ENCODE measurements at regions not wholly inside any gene's neighbourhood (a gene's known extent, or its start where the extent isn't known, plus 50 kb on each side); places are given as distances from the start of the nearest gene placed in this dataset.

- no peak for DNase-seq (ENCODE audit: low spot score)
Measured at GRCh38 chr9:110059461-110059860, 148.5 kb downstream of the C9orf152 start.

- no peak for DNase-seq (ENCODE audit: low spot score)
Measured at GRCh38 chr9:110064803-110065202, 143.2 kb downstream of the C9orf152 start.

- no peak for DNase-seq (ENCODE audit: low spot score)
Measured at GRCh38 chr9:110065532-110065931, 142.4 kb downstream of the C9orf152 start.

GRCh38 chr9:110066929-110067716 is 140.8 kb downstream of the C9orf152 start:
- no peak for DNase-seq (ENCODE audit: low spot score)

- DNase-seq (ENCODE audit: low spot score): no peak
Measured at GRCh38 chr9:110068212-110068611, 139.7 kb downstream of the C9orf152 start.

GRCh38 chr9:110069326-110070248 is 138.4 kb downstream of the C9orf152 start:
- DNase-seq (ENCODE audit: low spot score): no peak

GRCh38 chr9:110072597-110073355 is 135.2 kb downstream of the C9orf152 start:
- no peak for DNase-seq (ENCODE audit: low spot score)

GRCh38 chr9:110073356-110073905 is 134.5 kb downstream of the C9orf152 start:
- DNase-seq (ENCODE audit: low spot score): no peak

- DNase-seq (ENCODE audit: low spot score): no peak
Measured at GRCh38 chr9:110076894-110077725, 130.8 kb downstream of the C9orf152 start.

GRCh38 chr9:110077925-110078324 is 130.0 kb downstream of the C9orf152 start:
- no peak for DNase-seq (ENCODE audit: low spot score)

GRCh38 chr9:110078604-110079003 is 129.4 kb downstream of the C9orf152 start:
- DNase-seq (ENCODE audit: low spot score): no peak

- no peak for DNase-seq (ENCODE audit: low spot score)
Measured at GRCh38 chr9:110081395-110081794, 126.6 kb downstream of the C9orf152 start.

- DNase-seq (ENCODE audit: low spot score): no peak
Measured at GRCh38 chr9:110083866-110084265, 124.1 kb downstream of the C9orf152 start.

- DNase-seq (ENCODE audit: low spot score): no peak
Measured at GRCh38 chr9:110086537-110086936, 121.4 kb downstream of the C9orf152 start.

GRCh38 chr9:110087605-110088004 is 120.4 kb downstream of the C9orf152 start:
- DNase-seq (ENCODE audit: low spot score): no peak

- no peak for DNase-seq (ENCODE audit: low spot score)
Measured at GRCh38 chr9:110088099-110088498, 119.9 kb downstream of the C9orf152 start.

GRCh38 chr9:110089681-110090370 is 118.1 kb downstream of the C9orf152 start:
- DNase-seq (ENCODE audit: low spot score): no peak

GRCh38 chr9:110092792-110093191 is 115.2 kb downstream of the C9orf152 start:
- no peak for DNase-seq (ENCODE audit: low spot score)

- DNase-seq (ENCODE audit: low spot score): no peak
Measured at GRCh38 chr9:110093417-110093816, 114.5 kb downstream of the C9orf152 start.

GRCh38 chr9:110093871-110094270 is 114.1 kb downstream of the C9orf152 start:
- no peak for DNase-seq (ENCODE audit: low spot score)
